MM.1S (cell line): ENCODE measurements at regions not wholly inside any gene's neighbourhood (a gene's known extent, or its start where the extent isn't known, plus 50 kb on each side); places are given as distances from the start of the nearest gene placed in this dataset.

Experiments
- CTCF ChIP-seq: fragments of 300-600 bp; sonication (generic); IDR thresholded peaks from 2 replicates; pipeline ENCODE4 v1.5.1; 2016; ENCODE audit warnings: antibody characterized with exemption, low read length, mixed read lengths
- EZH2 ChIP-seq: fragments of 300-600 bp; sonication (generic); optimal IDR thresholded peaks from 2 replicates; pipeline ENCODE3; 2017; ENCODE audit warnings: low read depth, mild to moderate bottlenecking, antibody characterized with exemption, low read length, mixed read lengths

GRCh38 chr4:177124349-177125064 is 185.2 kb upstream of the NEIL3 start:
- TF ChIP-seq EZH2 (no peak), CTCF (no peak)
